ENCODE measurements at regions not wholly inside any gene's neighbourhood (a gene's known extent, or its start where the extent isn't known, plus 50 kb on each side); places are given as distances from the start of the nearest gene placed in this dataset.

DNA sequence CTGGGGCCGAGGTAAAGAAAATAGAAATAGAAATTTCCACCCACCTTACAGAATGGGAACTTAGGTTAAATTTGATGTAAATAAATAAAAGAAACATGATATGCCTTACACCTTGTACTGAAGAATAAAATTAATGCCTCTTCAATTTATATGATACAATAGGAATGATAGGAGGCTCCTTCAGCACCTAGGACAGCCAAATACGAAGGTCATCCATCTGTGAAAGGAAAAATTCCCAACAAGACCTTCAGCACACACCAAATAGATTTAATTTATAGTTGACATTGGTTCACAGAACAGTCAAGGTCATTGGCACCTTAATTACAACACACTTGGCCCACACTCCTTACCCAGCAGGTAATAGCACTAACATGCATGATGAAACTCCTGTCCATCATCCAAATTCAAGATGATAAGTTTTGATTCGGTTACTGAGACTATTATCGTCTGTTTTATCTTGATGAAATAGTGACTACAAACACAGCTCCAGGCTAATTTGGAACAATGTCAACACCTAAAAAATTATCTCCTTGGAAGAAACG is 250.9 kb downstream of the SNX13 start:
- TF ChIP-seq, protein P1, sequence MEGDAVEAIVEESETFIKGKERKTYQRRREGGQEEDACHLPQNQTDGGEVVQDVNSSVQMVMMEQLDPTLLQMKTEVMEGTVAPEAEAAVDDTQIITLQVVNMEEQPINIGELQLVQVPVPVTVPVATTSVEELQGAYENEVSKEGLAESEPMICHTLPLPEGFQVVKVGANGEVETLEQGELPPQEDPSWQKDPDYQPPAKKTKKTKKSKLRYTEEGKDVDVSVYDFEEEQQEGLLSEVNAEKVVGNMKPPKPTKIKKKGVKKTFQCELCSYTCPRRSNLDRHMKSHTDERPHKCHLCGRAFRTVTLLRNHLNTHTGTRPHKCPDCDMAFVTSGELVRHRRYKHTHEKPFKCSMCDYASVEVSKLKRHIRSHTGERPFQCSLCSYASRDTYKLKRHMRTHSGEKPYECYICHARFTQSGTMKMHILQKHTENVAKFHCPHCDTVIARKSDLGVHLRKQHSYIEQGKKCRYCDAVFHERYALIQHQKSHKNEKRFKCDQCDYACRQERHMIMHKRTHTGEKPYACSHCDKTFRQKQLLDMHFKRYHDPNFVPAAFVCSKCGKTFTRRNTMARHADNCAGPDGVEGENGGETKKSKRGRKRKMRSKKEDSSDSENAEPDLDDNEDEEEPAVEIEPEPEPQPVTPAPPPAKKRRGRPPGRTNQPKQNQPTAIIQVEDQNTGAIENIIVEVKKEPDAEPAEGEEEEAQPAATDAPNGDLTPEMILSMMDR (IDR thresholded peaks at IDR 0.05; ENCODE audit: insufficient read depth, low read length, poor library complexity, severe bottlenecking): no peak
- DNase-seq (ENCODE audit: low read depth): no peak
- Histone ChIP-seq H3K36me3 (ENCODE audit: control insufficient read depth, insufficient read depth, low read length) (no peaks in the 10 kb centered on the region), H3K27me3 (ENCODE audit: control insufficient read depth, insufficient read depth, low read length) (no peaks in the 10 kb centered on the region), H3K4me3 (ENCODE audit: low read depth, low read length) (no peak overlapping the region)

DNA sequence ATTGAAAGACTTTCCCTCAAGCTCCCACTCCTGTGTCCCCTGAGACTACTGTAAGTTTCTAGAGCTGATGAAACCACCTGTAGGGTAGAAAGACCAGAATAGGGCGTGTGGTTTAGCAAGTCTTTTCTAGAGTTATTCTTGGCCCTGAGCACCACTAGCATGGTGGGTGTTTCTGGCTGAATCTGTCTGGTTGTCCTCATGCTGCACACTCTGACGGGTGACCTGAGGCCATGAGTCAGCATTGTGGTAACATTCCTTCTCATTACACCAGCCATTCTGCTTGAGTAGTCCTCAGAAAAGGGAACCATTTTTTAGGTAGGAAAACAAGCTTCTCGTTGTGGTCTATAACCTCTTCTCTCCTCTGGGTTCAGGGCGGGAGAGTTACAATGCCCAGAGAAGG is 250.3 kb downstream of the SNX13 start:
- TF ChIP-seq, protein P1 (IDR thresholded peaks at IDR 0.05; ENCODE audit: insufficient read depth, low read length, poor library complexity, severe bottlenecking): no peak
- Histone ChIP-seq H3K36me3 (ENCODE audit: control insufficient read depth, insufficient read depth, low read length) (no peaks in the 10 kb centered on the region), H3K4me3 (ENCODE audit: low read depth, low read length) (no peak overlapping the region), H3K27me3 (ENCODE audit: control insufficient read depth, insufficient read depth, low read length) (no peaks in the 10 kb centered on the region)
- peak; percentile 92 for DNase-seq (ENCODE audit: low read depth)

DNA sequence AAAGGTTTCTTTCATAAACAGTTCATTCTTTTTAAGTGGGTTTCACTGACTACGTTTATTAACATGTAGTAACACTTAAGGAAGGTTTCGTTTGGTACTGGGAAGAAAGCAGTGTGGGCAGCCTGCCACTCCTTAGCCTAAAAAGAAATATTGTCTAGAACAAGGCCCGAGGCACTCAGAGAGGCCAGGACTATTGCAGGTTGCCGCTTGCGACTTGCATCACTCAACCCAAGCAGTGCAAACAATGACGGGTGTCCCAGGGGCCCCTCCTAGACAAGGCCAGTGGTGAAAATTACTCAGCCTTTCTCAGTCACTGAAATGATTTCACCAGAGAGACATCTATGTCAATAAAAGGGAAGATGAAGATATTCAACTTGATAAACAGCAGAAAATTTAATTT is 243.9 kb downstream of the SNX13 start:
- DNase-seq (ENCODE audit: low read depth): no peak
- H3K4me3 ChIP-seq (ENCODE audit: low read depth, low read length): no peak overlapping the region
- H3K27me3 ChIP-seq (ENCODE audit: control insufficient read depth, insufficient read depth, low read length): no peaks in the 10 kb centered on the region
- no peaks in the 10 kb centered on the region for H3K36me3 ChIP-seq (ENCODE audit: control insufficient read depth, insufficient read depth, low read length)
- TF ChIP-seq, protein P1 (IDR thresholded peaks at IDR 0.05; ENCODE audit: insufficient read depth, low read length, poor library complexity, severe bottlenecking): no peak

DNA sequence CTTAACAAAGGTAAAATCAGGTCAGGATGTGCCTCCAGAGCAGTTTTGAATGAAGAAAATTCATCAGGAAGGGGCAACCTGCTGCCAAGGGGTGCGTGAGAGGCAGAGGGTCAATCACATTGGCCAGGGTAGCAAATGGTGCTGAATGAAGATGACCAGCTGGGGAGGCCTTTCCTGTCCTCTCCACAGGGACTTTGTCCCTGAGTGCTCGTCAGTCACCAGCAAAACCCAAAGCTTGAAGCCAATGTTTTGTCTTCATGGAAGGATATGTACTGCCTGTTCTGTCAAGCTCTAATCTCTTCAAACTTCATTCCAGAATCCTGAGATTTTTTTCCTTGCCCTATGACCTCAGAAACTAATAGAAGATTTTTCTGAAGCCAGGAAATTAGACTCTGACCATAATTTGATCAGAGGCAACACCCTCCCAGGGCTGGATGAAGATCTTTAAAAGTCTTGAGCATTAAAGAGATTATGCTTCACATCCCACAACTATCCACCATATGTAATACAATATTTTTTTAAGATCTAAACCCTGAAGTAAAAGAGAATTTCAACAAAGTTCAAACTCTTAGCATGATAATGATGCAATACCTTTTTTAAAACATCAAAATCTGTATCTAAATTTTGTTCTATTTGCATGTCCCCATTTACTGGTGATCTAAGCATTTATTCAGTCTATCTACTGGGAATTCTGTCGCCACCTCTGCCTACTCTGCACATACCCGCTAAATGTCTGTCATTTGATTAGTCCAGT is 243.0 kb downstream of the SNX13 start:
- DNase-seq (ENCODE audit: low read depth): no peak

DNA sequence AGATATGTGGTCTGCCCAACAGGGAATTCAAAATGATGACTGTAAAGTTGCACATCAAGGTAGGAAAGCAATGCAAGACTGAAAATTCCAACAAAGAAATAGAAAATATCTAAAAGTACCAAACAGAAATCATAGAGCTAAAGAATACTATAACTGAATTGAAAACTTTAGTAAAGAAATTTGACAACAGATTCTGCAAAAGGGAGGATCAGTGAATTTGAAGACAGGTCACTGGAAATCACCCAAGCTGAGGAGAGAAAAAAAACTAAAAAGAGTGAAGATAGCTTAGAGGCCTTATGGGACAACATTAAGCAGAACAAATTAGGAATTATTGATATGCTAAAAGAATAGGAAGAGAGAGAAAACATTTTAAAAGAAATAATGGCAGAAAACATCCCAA is 240.6 kb downstream of the SNX13 start:
- DNase-seq (ENCODE audit: low read depth): no peak
- Histone ChIP-seq H3K27me3 (ENCODE audit: control insufficient read depth, insufficient read depth, low read length) (no peaks in the 10 kb centered on the region), H3K36me3 (ENCODE audit: control insufficient read depth, insufficient read depth, low read length) (no peaks in the 10 kb centered on the region), H3K4me3 (ENCODE audit: low read depth, low read length) (no peak overlapping the region)
- TF ChIP-seq, protein P1 (IDR thresholded peaks at IDR 0.05; ENCODE audit: insufficient read depth, low read length, poor library complexity, severe bottlenecking): no peak

More for the DNA sequence above, 243.0 kb downstream of the SNX13 start:
- TF ChIP-seq, protein P1 (IDR thresholded peaks at IDR 0.05; ENCODE audit: insufficient read depth, low read length, poor library complexity, severe bottlenecking): no peak
- Histone ChIP-seq H3K36me3 (ENCODE audit: control insufficient read depth, insufficient read depth, low read length) (no peaks in the 10 kb centered on the region), H3K27me3 (ENCODE audit: control insufficient read depth, insufficient read depth, low read length) (no peaks in the 10 kb centered on the region), H3K4me3 (ENCODE audit: low read depth, low read length) (no peak overlapping the region)

DNA sequence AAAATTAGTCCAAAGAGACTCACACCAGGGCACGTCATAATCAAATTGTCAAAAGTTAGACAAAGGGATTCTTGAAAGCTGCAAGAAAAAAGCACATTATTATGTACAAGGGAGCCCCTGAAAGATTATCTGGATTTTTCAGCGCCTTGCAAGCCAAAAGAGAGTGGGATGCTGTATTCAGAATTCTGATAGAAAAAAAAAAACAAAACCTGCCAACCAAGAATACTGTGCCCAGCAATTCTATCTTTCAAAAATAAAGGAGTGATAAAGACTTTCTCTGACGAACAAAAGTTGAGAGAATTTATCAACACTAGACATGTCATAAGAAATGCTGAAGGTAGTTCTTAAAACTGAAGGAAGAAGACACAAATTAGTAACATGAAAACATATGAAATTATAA is 240.2 kb downstream of the SNX13 start:
- Histone ChIP-seq H3K4me3 (ENCODE audit: low read depth, low read length) (no peak overlapping the region), H3K27me3 (ENCODE audit: control insufficient read depth, insufficient read depth, low read length) (no peaks in the 10 kb centered on the region), H3K36me3 (ENCODE audit: control insufficient read depth, insufficient read depth, low read length) (no peaks in the 10 kb centered on the region)
- no peak for DNase-seq (ENCODE audit: low read depth)
- TF ChIP-seq, protein P1 (IDR thresholded peaks at IDR 0.05; ENCODE audit: insufficient read depth, low read length, poor library complexity, severe bottlenecking): no peak

All from kidney epithelial cell (primary cell).